ENCODE measurements at regions not wholly inside any gene's neighbourhood (a gene's known extent, or its start where the extent isn't known, plus 50 kb on each side); places are given as distances from the start of the nearest gene placed in this dataset.
A peak's percentile ranks its signal among the peaks of the same experiment; 100 is the strongest.

- DNase-seq (ENCODE audit: low read depth, low spot score), result no peak
These were observed 156.3 kb downstream of the SLC16A9 start for GRCh38 chr10:59553162-59553900.

DNA sequence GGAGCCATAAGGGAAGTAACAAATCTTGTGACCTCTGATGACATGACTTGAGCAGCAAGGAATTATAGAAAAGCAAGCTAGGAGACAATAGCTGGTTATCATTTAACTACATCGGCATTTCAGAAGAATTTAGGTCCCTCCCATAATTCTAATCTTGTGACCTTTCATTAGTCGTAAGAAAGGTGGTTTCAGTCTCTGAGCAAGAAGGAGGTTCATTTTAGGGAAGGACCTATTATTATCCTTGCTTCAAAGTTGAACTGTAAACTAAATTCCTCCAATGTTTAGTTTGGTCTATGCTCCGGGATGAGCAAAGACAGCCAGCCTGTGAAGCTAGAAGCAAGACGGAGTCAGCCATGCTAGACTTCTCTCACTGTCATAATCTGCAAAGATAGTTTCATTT is 159.6 kb downstream of the SLC16A9 start:
- DNase-seq (ENCODE audit: low read depth, low spot score), result no peak

- no peak for DNase-seq (ENCODE audit: low read depth, low spot score)
These were observed 171.0 kb downstream of the SLC16A9 start for GRCh38 chr10:59538623-59539022.

- DNase-seq (ENCODE audit: low read depth, low spot score), result no peak
These were observed 172.1 kb downstream of the SLC16A9 start for GRCh38 chr10:59537501-59537900.

- DNase-seq (ENCODE audit: low read depth, low spot score), result peak; percentile 57
These were observed 173.3 kb downstream of the SLC16A9 start for GRCh38 chr10:59536167-59537014.

GRCh38 chr10:59524348-59524747 is 162.0 kb upstream of the FAM13C start:
- no peak for DNase-seq (ENCODE audit: low read depth, low spot score)

GRCh38 chr10:59523851-59524250 is 161.5 kb upstream of the FAM13C start:
- no peak for DNase-seq (ENCODE audit: low read depth, low spot score)

DNA sequence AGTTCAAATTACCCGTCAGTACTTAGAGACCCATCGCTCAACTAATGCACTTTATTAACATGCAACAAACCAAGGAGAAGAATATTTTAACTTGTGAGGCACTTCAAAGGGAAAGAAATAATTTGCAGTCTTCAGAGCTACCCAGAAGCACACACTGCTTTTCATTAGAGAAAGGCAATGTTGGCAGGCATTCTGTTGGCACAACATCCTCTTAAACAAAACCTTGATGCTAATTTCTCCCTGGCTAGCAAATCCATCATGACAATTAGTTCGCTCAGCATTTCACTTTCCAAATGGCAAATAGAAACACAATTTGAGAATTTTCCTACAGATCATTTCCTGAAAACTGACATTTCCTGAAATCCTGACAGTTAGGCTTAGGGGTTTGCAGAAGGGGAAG is 155.6 kb upstream of the FAM13C start:
- DNase-seq (ENCODE audit: low read depth, low spot score), result no peak

GRCh38 chr10:59517341-59517899 is 155.1 kb upstream of the FAM13C start:
- no peak for DNase-seq (ENCODE audit: low read depth, low spot score)

DNA sequence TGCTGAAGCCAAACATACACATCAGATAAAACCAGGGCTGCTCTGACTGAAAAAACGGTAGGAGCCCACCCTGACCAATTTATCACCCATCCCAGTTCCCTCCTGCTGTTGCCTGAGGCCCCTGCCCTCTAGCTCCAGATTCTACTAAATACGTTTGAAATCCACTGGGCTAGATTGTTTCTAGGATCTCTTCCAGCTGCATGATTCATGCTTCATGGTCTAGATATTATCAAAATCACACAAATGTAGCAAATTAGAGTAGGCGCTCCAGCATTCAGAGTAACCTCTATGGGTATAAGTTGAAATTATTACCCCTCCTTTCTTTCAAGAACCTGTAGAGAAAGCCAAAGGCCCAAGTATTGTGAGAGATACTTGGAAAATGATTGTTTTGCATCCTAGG is 151.2 kb upstream of the FAM13C start:
- DNase-seq (ENCODE audit: low read depth, low spot score), result no peak

- no peak for DNase-seq (ENCODE audit: low read depth, low spot score)
These were observed 150.6 kb upstream of the FAM13C start for GRCh38 chr10:59512951-59513350.

DNA sequence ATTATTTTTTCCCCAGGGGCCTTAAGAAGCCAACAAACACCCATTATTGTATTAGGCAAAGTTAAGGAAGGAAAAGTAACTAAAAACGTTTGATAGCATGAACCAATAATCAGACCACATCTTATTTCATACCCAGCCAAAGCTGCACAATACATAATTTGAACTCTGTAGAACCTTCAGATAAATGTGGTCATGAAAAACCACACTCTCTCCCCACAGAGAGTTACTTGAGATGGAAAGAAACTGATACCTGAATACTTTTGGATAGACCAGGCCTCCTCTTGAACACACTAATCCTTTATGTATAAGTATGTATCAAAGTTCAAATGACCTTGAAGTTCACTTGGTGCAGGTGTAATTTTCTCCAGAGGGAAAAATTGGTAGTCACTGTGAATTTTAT is 146.6 kb upstream of the FAM13C start:
- no peak for DNase-seq (ENCODE audit: low read depth, low spot score)

- no peak for DNase-seq (ENCODE audit: low read depth, low spot score)
These were observed 145.9 kb upstream of the FAM13C start for GRCh38 chr10:59508296-59508695.

- no peak for DNase-seq (ENCODE audit: low read depth, low spot score)
These were observed 143.6 kb upstream of the FAM13C start for GRCh38 chr10:59505926-59506325.

- no peak for DNase-seq (ENCODE audit: low read depth, low spot score)
These were observed 137.1 kb upstream of the FAM13C start for GRCh38 chr10:59499460-59499859.

DNA sequence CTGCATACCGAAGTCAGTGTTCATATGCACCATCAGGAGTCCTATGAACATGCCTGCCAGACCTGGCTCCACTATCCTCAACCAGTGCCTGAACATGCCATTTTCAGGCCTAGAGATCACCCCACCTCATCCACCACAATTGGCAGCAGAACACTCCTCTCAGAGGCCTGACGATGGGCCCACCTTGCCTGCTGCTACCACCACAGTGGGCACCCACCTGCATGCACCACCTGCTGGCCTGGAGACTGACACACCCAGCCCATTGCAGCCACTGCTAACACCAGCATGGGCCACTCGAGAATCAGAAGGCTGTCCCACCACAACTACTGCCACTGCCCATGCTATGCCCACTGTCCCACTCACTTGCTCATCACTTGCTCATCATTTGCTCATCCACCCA is 130.7 kb upstream of the FAM13C start:
- no peak for DNase-seq (ENCODE audit: low read depth, low spot score)

- no peak for DNase-seq (ENCODE audit: low read depth, low spot score)
These were observed 117.1 kb upstream of the FAM13C start for GRCh38 chr10:59479426-59479825.

GRCh38 chr10:59470570-59470969 is 108.2 kb upstream of the FAM13C start:
- DNase-seq (ENCODE audit: low read depth, low spot score), result no peak

GRCh38 chr10:59465088-59465487 is 102.7 kb upstream of the FAM13C start:
- DNase-seq (ENCODE audit: low read depth, low spot score), result no peak

GRCh38 chr10:59464483-59464882 is 102.1 kb upstream of the FAM13C start:
- DNase-seq (ENCODE audit: low read depth, low spot score), result no peak

GRCh38 chr10:59463909-59464308 is 101.6 kb upstream of the FAM13C start:
- DNase-seq (ENCODE audit: low read depth, low spot score), result no peak

GRCh38 chr10:59460601-59461000 is 98.3 kb upstream of the FAM13C start:
- no peak for DNase-seq (ENCODE audit: low read depth, low spot score)

DNA sequence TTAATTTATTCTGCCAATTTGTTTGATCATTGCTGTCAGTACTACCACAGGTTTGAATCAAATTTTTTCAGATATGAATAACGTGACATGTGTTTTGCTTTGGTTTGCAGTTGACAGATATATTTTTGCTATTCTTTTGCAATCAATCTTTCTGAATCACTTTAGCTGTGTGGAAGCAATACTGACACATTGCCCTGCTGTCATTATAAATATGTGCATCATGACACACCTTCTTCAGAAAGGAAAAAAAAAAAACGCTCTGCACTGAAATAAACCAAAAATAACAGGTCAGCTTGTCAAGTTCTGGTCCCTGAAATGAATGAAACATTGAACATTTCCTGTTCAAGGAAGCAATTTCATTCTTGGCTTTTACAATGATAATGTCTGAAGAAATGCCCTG is 93.8 kb upstream of the FAM13C start:
- no peak for DNase-seq (ENCODE audit: low read depth, low spot score)

Measured in brain pericyte (primary cell).